GM23338 (cell line): ENCODE measurements at regions not wholly inside any gene's neighbourhood (a gene's known extent, or its start where the extent isn't known, plus 50 kb on each side); places are given as distances from the start of the nearest gene placed in this dataset.

Experiments used
- CREB1 ChIP-seq: fragments of 250-450 bp; sonication (Bioruptor Pico); IDR thresholded peaks from 2 replicates; pipeline ENCODE4 v1.5.0; 2020; ENCODE audit warnings: low read depth, mild to moderate bottlenecking, moderate library complexity
- CTCF ChIP-seq, 2 experiments: fragments of 200-600 bp in 1 of 2; sonication (generic) in 1 of 2; conservative IDR thresholded peaks; 2 replicates each; pipeline versions ENCODE4 v1.5.1 to v1.6.1; 2016 to 2017; ENCODE audit warnings: antibody characterized with exemption in 2 of 2, low read depth in 2 of 2, mild to moderate bottlenecking in 2 of 2, moderate library complexity in 1 of 2
- ETS1 ChIP-seq: IDR thresholded peaks from 2 replicates; pipeline ENCODE4 v1.6.1; 2016; ENCODE audit warnings: antibody characterized with exemption
- EZH2 ChIP-seq: fragments of 200-600 bp; sonication (generic); IDR thresholded peaks from one replicate; pipeline ENCODE4 v1.8.0; 2017; ENCODE audit warnings: antibody characterized with exemption, mild to moderate bottlenecking, low read depth; ENCODE audit not compliant: unreplicated experiment
- EZH2phosphoT487 ChIP-seq: fragments of 200-600 bp; sonication (generic); IDR thresholded peaks from one replicate; pipeline ENCODE4 v1.8.1; 2018; ENCODE audit warnings: antibody characterized with exemption; ENCODE audit not compliant: unreplicated experiment
- JUNB ChIP-seq: IDR thresholded peaks from one replicate; pipeline ENCODE4 v1.6.1; 2016; ENCODE audit warnings: antibody characterized with exemption; ENCODE audit not compliant: unreplicated experiment
- NANOG ChIP-seq: IDR thresholded peaks from 2 replicates; pipeline ENCODE4 v1.6.1; 2016; ENCODE audit warnings: antibody characterized with exemption, borderline replicate concordance
- POLR2AphosphoS5 ChIP-seq: IDR thresholded peaks from 2 replicates; pipeline ENCODE4 v1.6.1; 2016; ENCODE audit warnings: antibody characterized with exemption, low read depth
- REST ChIP-seq: IDR thresholded peaks from one replicate; pipeline ENCODE4 v1.6.1; 2018; ENCODE audit warnings: antibody characterized with exemption; ENCODE audit not compliant: unreplicated experiment
- STAT1 ChIP-seq: IDR thresholded peaks from one replicate; pipeline ENCODE4 v1.6.1; 2016; ENCODE audit warnings: antibody characterized with exemption; ENCODE audit not compliant: unreplicated experiment
- ZNF114 ChIP-seq: fragments of 250-450 bp; sonication (Bioruptor Pico); IDR thresholded peaks from 2 replicates; pipeline ENCODE4 v1.5.0; 2020; ENCODE audit warnings: mild to moderate bottlenecking, moderate library complexity
- ZNF331 ChIP-seq: fragments of 250-450 bp; sonication (Bioruptor Pico); IDR thresholded peaks from 2 replicates; pipeline ENCODE4 v1.5.0; 2020; ENCODE audit warnings: low read depth, mild to moderate bottlenecking, moderate library complexity
- ZNF462 ChIP-seq: fragments of 250-450 bp; sonication (Bioruptor Pico); IDR thresholded peaks from 2 replicates; pipeline ENCODE4 v1.5.0; 2020; ENCODE audit warnings: mild to moderate bottlenecking, moderate library complexity

- TF ChIP-seq CREB1 (CRISPR knock-in tag) (no peak), EZH2 (no peak), EZH2phosphoT487 (no peak), CTCF (conservative IDR thresholded peaks at IDR 0.05; ENCODE audit: low read depth in 2 of 2) (no peak), POLR2AphosphoS5 (no peak), STAT1 (no peak), NANOG (no peak), JUNB (no peak), ZNF462 (CRISPR knock-in tag) (no peak), ETS1 (no peak), REST (no peak), ZNF331 (CRISPR knock-in tag) (no peak), ZNF114 (CRISPR knock-in tag) (no peak)
Observed at GRCh38 chr4:79253168-79253567, 72.7 kb downstream of the NAA11 start.
